Lower leg skin (tissue), 4 donors: ENCODE measurements at regions not wholly inside any gene's neighbourhood (a gene's known extent, or its start where the extent isn't known, plus 50 kb on each side); places are given as distances from the start of the nearest gene placed in this dataset.

Experiments used
- DNase-seq, 2 donors: peaks; one replicate each; pipeline ENCODE4 v3.0.0-alpha.2; 2019; ENCODE audit warnings: low spot score in 2 of 2
- H3K4me3 ChIP-seq: fragments of 200-600 bp; sonication (generic); 2 replicates; pipeline ENCODE4 v1.5.1; 2017; ENCODE audit warnings: mild to moderate bottlenecking, low read depth; ENCODE audit not compliant: poor library complexity, severe bottlenecking
- CTCF ChIP-seq, 3 donors: fragments of 450-650 bp; IDR thresholded peaks; one replicate each; pipeline ENCODE4 v1.5.1; 2016; ENCODE audit warnings: antibody characterized with exemption in 3 of 3, mild to moderate bottlenecking in 3 of 3, moderate library complexity in 2 of 3
- POLR2A ChIP-seq, 2 donors: fragments of 450-650 bp; IDR thresholded peaks; one replicate each; pipeline ENCODE4 v1.6.1; 2016 to 2017; ENCODE audit warnings: antibody characterized with exemption in 2 of 2, mild to moderate bottlenecking in 1 of 2, moderate library complexity in 1 of 2
- WGBS, 2 donors: methylation state at CpG; one replicate each; pipeline ENCODE4 v1.1.5; 2018; 5-methylcytosine and 5-hydroxymethylcytosine counted together
- intact Hi-C: fragments of 100-400 bp; cut with DNase I; formaldehyde crosslinking; loops from one replicate; pipeline ENCODE4 v1.15.0; 2023; ENCODE audit warnings: low total_unique reads

- no peak overlapping the region for H3K4me3 ChIP-seq
- no peak for DNase-seq
- TF ChIP-seq CTCF (IDR thresholded peaks at IDR 0.05), result no peak
- TF ChIP-seq POLR2A (IDR thresholded peaks at IDR 0.05), result no peak
- WGBS, 2 donors, result 74 to 87% methylated on average over 3 of the region's 3 CpGs
- intact Hi-C loops, result loop anchor here (5.0 kb wide), 1 partner anchor 1088 kb away; no protein-coding TSS in a partner anchor
Observed at GRCh38 chr2:8049851-8050571, 631.8 kb upstream of the ID2 start.

GRCh38 chr2:8053216-8053615 is 628.6 kb upstream of the ID2 start:
- intact Hi-C loops, result no loop called here
- DNase-seq, result no peak
- TF ChIP-seq CTCF (IDR thresholded peaks at IDR 0.05), result no peak
- TF ChIP-seq POLR2A (IDR thresholded peaks at IDR 0.05), result no peak
- no peak overlapping the region for H3K4me3 ChIP-seq

- 89 to 91% methylated on average over 6 of the region's 6 CpGs for WGBS, 2 donors
- intact Hi-C loops, result no loop called here
- TF ChIP-seq POLR2A (IDR thresholded peaks at IDR 0.05) (no peak), CTCF (IDR thresholded peaks at IDR 0.05) (no peak)
- H3K4me3 ChIP-seq, result no peak overlapping the region
- DNase-seq, result no peak
Observed at GRCh38 chr2:8054070-8054469, 627.8 kb upstream of the ID2 start.

- no peak overlapping the region for H3K4me3 ChIP-seq
- TF ChIP-seq POLR2A (IDR thresholded peaks at IDR 0.05) (no peak), CTCF (IDR thresholded peaks at IDR 0.05) (no peak)
- no peak for DNase-seq
- intact Hi-C loops, result no loop called here
- 38 to 41% methylated on average over 2 of the region's 2 CpGs for WGBS, 2 donors
Observed at GRCh38 chr2:8058652-8059051, 623.2 kb upstream of the ID2 start.

- WGBS, 2 donors, result 75 to 79% methylated on average over 3 of the region's 3 CpGs
- H3K4me3 ChIP-seq, result no peak overlapping the region
- TF ChIP-seq CTCF (IDR thresholded peaks at IDR 0.05) (no peak), POLR2A (IDR thresholded peaks at IDR 0.05) (no peak)
- DNase-seq, result no peak
- intact Hi-C loops, result no loop called here
Observed at GRCh38 chr2:8059255-8059654, 622.6 kb upstream of the ID2 start.

GRCh38 chr2:8059794-8060193 is 622.1 kb upstream of the ID2 start:
- 63 to 84% methylated on average over 4 of the region's 4 CpGs for WGBS, 2 donors
- H3K4me3 ChIP-seq, result no peak overlapping the region
- intact Hi-C loops, result no loop called here
- DNase-seq, result no peak
- no peak for TF ChIP-seq POLR2A (IDR thresholded peaks at IDR 0.05)
- no peak for TF ChIP-seq CTCF (IDR thresholded peaks at IDR 0.05)
